ENCODE measurements at regions not wholly inside any gene's neighbourhood (a gene's known extent, or its start where the extent isn't known, plus 50 kb on each side); places are given as distances from the start of the nearest gene placed in this dataset.
"Not testable (repeated sequence)": the region's sequence is repeated elsewhere in the genome, so short reads cannot be mapped to it uniquely, and the experiment has no call there.

DNA sequence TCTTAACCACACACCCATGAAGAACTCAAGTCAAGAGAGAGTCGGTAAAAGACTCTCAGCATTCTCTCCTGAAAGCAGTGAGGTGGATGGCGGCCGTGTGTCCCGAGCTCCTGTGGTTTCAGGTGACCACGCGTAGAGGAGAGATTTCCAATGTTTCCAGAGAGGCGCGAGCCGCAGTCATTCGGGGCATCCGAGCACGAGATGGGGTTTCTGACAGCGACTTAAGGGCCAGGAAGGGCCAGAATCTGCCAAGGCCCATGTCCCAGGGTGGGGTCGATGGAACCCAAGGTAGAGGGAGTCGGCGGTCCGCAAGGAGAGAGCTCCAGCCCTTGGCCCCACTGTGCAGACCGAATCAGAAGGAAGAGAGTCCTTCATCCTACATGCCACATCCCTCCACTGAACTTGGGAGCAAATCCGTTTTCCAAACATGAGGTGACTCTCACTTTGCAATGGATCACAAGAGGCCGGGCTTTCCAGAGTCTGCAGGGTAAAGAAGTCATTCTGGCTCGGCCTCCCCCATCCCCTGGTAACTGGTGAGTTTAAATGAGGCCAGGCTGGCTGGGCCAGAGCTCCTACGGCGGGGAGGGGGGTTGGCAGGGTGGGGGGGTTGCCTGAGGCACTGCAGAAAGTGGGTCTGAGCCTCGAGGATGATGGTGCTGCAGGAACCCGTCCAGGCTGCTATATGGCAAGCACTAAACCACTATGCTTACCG is 1511.8 kb upstream of the DEFB115 start:
- H2AFZ ChIP-seq (ENCODE audit: low read length, unreplicated experiment); H3K27ac ChIP-seq (ENCODE audit: low read depth, low read length); H3K27me3 ChIP-seq (ENCODE audit: insufficient read depth, low read length); H3K4me3 ChIP-seq (ENCODE audit: low read depth, low read length); H3K36me3 ChIP-seq (ENCODE audit: insufficient read depth, low read length); H3K79me2 ChIP-seq (ENCODE audit: control insufficient read depth, insufficient read depth, low read length, unreplicated experiment); H3K4me1 ChIP-seq (ENCODE audit: control insufficient read depth, insufficient read depth, low read length, unreplicated experiment): not testable (repeated sequence)

DNA sequence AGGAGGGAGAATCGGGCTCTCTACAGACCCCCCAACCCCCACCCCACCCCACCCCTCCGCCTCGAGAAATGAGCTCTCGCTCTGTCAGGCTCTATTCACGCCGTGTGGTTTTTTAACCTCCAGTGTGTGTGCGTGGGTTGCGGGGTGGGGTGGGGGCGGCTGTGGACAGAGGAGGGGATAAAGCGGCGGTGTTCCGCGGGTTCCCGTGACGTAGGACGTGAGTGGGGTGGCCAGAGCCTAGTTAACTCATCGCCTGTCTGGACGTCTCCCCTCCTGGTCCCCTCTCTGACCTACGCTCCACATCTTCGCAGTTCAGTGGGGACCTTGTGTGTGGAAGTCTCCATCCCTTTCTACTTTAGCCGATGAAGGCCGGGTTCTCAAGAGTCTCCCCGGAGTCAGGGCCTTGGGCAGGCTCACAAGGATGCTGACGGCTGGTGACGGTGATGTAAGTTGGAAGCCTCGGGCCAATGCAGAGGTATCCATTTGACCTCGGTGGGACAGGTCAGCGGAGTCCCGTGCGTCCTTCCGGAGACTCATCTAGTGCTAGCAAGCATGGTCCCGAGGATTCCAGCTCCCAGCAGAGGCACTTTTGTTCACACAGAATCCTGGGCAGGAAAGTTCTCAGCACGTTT is 1507.1 kb upstream of the DEFB115 start:
- Histone ChIP-seq H3K27me3 (ENCODE audit: insufficient read depth, low read length) (no peaks in the 10 kb centered on the region), H3K4me3 (ENCODE audit: low read depth, low read length) (no peak overlapping the region), H3K27ac (ENCODE audit: low read depth, low read length) (no peak overlapping the region), H3K4me1 (ENCODE audit: control insufficient read depth, insufficient read depth, low read length, unreplicated experiment) (no peaks in the 10 kb centered on the region), H2AFZ (ENCODE audit: low read length, unreplicated experiment) (no peak overlapping the region), H3K79me2 (ENCODE audit: control insufficient read depth, insufficient read depth, low read length, unreplicated experiment) (no peaks in the 10 kb centered on the region), H3K36me3 (ENCODE audit: insufficient read depth, low read length) (no peaks in the 10 kb centered on the region)

DNA sequence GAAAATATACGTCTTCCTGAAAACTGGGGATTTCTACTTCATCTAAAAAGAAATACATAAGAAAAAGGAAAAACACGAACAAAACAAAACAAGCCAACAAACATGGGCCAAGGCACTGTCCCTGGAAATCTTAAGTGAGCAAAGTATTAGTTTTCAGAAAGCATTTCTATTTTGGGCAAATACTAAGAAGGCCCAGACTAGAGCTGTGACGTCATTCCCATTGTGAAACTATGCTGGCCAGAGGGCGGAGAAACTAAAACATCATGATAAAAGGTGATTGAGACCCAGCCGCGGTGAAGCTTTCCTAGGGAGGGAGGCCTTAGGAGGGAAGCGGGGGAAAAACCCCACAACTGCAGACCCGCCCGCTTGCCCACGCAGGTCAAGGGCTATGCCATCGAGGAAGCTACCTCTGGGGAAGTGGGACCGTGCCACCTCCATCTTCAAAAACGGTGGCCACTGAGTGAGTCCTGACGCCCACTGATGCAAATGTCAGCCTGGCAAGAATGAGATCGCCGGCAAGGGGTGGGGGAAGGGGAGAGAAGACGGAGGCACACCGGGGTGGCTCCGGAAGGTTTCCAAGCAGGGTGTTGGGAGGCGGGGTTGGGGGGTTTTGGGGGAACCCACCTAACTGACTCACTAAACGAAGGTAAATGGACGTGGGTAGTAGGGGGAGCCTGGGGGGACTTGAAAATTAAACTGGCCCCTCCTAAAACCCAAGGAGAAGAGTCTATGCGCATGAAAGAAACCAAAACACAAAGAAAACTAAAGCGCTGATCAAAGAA is 1504.6 kb upstream of the DEFB115 start:
- H3K79me2 ChIP-seq (ENCODE audit: control insufficient read depth, insufficient read depth, low read length, unreplicated experiment); H3K36me3 ChIP-seq (ENCODE audit: insufficient read depth, low read length); H3K4me1 ChIP-seq (ENCODE audit: control insufficient read depth, insufficient read depth, low read length, unreplicated experiment); H3K27me3 ChIP-seq (ENCODE audit: insufficient read depth, low read length); H3K4me3 ChIP-seq (ENCODE audit: low read depth, low read length); H2AFZ ChIP-seq (ENCODE audit: low read length, unreplicated experiment); H3K27ac ChIP-seq (ENCODE audit: low read depth, low read length): not testable (repeated sequence)

DNA sequence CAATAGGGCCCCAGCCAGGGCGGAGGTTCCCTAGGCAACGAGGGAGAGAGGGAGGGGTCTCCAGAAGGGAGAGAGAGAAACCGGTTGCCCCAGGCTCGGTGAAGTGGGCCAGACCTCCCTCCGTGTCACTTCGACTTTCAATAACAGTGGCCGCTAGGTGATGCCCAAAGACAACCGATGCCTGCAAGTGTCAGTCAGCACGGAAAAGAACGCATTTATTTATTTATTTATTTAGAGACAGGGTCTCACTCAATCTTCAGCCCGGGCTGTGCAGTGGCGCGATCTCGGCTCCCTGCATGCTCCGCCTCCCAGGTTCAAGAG is 1504.1 kb upstream of the DEFB115 start:
- H3K4me3 ChIP-seq (ENCODE audit: low read depth, low read length); H3K27ac ChIP-seq (ENCODE audit: low read depth, low read length); H3K36me3 ChIP-seq (ENCODE audit: insufficient read depth, low read length); H3K27me3 ChIP-seq (ENCODE audit: insufficient read depth, low read length); H3K4me1 ChIP-seq (ENCODE audit: control insufficient read depth, insufficient read depth, low read length, unreplicated experiment); H3K79me2 ChIP-seq (ENCODE audit: control insufficient read depth, insufficient read depth, low read length, unreplicated experiment); H2AFZ ChIP-seq (ENCODE audit: low read length, unreplicated experiment): not testable (repeated sequence)

DNA sequence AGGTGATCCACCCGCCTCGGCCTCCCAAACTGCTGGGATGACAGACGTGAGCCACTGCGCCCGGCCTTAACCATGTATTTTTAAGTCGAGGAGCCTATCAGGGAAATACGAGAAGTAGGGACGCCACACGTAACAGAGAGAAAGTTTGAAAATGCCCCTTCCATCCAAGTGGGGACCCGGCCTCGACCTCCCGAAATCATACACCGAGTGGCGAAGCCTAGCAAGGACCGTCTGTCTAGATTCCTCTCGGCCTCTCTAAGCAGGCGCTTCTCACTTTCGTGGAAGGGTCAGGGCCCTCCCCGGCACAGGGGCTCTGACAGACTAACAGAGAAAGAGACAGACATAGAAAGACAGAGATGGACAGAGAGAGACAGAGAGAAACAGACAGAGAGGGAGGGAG is 1503.6 kb upstream of the DEFB115 start:
- not testable (repeated sequence) for H3K79me2 ChIP-seq (ENCODE audit: control insufficient read depth, insufficient read depth, low read length, unreplicated experiment); H3K36me3 ChIP-seq (ENCODE audit: insufficient read depth, low read length); H3K27ac ChIP-seq (ENCODE audit: low read depth, low read length); H3K4me1 ChIP-seq (ENCODE audit: control insufficient read depth, insufficient read depth, low read length, unreplicated experiment); H2AFZ ChIP-seq (ENCODE audit: low read length, unreplicated experiment); H3K27me3 ChIP-seq (ENCODE audit: insufficient read depth, low read length); H3K4me3 ChIP-seq (ENCODE audit: low read depth, low read length)

DNA sequence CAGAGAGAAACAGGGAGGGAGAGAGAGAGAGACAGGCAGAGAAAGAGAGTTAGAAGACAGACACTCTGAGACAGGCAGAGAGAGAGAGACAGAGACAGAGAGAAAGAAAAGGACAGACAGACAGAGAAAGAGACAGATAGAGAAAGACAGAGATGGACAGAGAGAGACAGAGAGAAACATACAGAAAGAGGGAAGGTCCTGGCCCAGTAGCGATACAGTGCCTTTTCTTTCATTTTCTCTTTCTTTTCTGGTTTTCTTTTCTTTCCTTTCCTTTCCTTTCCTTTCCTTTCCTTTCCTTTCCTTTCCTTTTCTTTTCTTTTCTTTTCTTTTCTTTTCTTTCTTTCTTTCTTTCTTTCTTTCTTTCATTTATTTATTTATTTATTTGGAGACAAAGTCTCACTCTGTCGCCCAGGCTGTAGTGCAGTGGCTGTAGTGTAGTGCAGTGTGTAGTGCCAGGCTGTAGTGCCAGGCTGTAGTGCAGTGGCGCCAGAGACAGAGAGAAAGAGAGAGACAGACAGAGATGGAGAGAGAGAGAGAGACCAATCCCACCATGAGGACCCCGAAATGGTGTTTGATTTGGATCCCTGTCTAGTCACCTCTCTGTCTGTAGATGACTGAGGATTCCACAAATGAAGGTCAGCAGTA is 1501.5 kb upstream of the DEFB115 start:
- not testable (repeated sequence) for H3K27ac ChIP-seq (ENCODE audit: low read depth, low read length); H3K4me3 ChIP-seq (ENCODE audit: low read depth, low read length); H3K27me3 ChIP-seq (ENCODE audit: insufficient read depth, low read length); H2AFZ ChIP-seq (ENCODE audit: low read length, unreplicated experiment); H3K79me2 ChIP-seq (ENCODE audit: control insufficient read depth, insufficient read depth, low read length, unreplicated experiment); H3K4me1 ChIP-seq (ENCODE audit: control insufficient read depth, insufficient read depth, low read length, unreplicated experiment); H3K36me3 ChIP-seq (ENCODE audit: insufficient read depth, low read length)

DNA sequence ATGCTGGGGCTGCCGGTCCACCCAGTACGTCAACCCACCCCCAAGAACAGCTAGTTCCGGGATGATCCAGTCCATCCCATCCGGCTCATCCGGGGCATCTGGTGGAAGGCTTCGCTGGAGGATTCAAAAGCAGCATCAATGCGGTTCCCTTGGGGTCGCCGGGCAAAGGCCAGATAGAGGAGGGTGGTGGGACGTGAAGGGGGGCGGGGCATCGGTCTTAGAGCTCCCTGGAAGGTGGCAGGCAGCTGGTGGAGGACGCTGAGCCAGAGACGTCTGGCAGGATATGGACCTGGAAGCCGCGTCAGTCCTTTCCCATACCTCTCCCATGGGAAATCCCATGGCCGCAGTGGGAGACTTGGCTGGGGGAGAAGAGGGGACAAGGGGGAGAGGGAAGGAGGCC is 1500.8 kb upstream of the DEFB115 start:
- Histone ChIP-seq H3K79me2 (ENCODE audit: control insufficient read depth, insufficient read depth, low read length, unreplicated experiment) (no peaks in the 10 kb centered on the region), H3K27me3 (ENCODE audit: insufficient read depth, low read length) (no peaks in the 10 kb centered on the region), H3K4me3 (ENCODE audit: low read depth, low read length) (no peak overlapping the region), H3K4me1 (ENCODE audit: control insufficient read depth, insufficient read depth, low read length, unreplicated experiment) (no peaks in the 10 kb centered on the region), H2AFZ (ENCODE audit: low read length, unreplicated experiment) (no peak overlapping the region), H3K36me3 (ENCODE audit: insufficient read depth, low read length) (no peaks in the 10 kb centered on the region), H3K27ac (ENCODE audit: low read depth, low read length) (no peak overlapping the region)

DNA sequence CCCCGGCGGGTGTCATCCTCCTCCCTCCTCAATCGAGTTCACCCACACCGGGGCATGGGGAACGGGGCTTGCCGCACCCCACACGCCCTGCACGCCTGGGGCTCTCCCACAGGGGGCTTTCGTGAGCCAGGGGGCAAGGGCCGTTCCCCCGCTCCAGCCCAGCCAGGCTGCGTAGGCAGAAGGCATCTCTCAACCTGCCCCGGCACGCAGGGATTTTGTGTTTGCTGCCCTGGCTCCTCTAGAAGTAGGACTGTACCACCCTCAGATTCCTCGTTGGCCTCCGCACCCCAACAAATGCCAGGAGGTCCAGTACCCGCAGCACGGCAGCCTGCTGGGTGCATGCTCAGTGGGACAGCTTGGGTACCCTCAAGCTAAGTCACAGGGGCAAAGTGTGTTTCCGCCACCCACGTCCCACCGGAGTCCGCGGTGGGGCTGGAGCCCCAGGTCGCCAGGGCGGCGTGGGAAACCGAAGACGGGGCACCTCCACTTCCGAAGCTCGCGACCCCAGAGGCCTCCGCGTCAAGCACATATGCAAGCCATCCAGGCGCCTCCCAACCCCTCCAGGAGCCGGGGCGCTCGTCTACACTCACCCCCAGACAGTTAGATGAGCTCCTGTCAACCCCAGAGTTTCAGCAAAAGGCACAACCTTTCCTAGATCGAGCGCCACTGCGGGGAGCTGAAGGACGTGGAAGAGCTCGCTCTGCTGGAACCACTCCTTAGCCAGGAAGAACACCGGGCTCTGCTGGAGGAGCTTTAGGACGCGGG is 1495.7 kb upstream of the DEFB115 start:
- not testable (repeated sequence) for H3K4me1 ChIP-seq (ENCODE audit: control insufficient read depth, insufficient read depth, low read length, unreplicated experiment); H3K27ac ChIP-seq (ENCODE audit: low read depth, low read length); H3K36me3 ChIP-seq (ENCODE audit: insufficient read depth, low read length); H3K4me3 ChIP-seq (ENCODE audit: low read depth, low read length); H2AFZ ChIP-seq (ENCODE audit: low read length, unreplicated experiment); H3K79me2 ChIP-seq (ENCODE audit: control insufficient read depth, insufficient read depth, low read length, unreplicated experiment); H3K27me3 ChIP-seq (ENCODE audit: insufficient read depth, low read length)

DNA sequence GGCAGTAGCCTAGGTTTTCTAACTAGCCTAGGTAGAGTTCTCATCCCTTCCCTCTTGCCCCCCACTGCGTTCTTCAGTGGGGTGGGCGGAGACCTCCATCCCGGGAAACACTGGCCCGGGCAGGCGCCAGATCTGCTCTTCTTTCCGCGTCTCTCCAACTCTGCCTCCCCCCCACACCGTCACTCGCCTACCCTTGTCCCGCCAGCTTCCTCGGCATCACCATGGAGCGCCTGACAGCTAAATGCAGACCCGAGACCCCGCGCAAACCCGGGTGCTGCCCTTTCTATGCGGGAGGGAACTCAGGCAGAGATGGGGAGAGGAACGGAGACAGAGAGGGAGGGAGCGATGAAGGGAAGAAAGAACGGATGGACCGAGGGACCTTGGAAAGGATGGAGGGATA is 1494.8 kb upstream of the DEFB115 start:
- no peak overlapping the region for H3K4me3 ChIP-seq (ENCODE audit: low read depth, low read length)
- no peak overlapping the region for H2AFZ ChIP-seq (ENCODE audit: low read length, unreplicated experiment)
- H3K79me2 ChIP-seq (ENCODE audit: control insufficient read depth, insufficient read depth, low read length, unreplicated experiment), result no peaks in the 10 kb centered on the region
- H3K27ac ChIP-seq (ENCODE audit: low read depth, low read length), result no peak overlapping the region
- H3K36me3 ChIP-seq (ENCODE audit: insufficient read depth, low read length), result no peaks in the 10 kb centered on the region
- H3K27me3 ChIP-seq (ENCODE audit: insufficient read depth, low read length), result no peaks in the 10 kb centered on the region
- no peaks in the 10 kb centered on the region for H3K4me1 ChIP-seq (ENCODE audit: control insufficient read depth, insufficient read depth, low read length, unreplicated experiment)

DNA sequence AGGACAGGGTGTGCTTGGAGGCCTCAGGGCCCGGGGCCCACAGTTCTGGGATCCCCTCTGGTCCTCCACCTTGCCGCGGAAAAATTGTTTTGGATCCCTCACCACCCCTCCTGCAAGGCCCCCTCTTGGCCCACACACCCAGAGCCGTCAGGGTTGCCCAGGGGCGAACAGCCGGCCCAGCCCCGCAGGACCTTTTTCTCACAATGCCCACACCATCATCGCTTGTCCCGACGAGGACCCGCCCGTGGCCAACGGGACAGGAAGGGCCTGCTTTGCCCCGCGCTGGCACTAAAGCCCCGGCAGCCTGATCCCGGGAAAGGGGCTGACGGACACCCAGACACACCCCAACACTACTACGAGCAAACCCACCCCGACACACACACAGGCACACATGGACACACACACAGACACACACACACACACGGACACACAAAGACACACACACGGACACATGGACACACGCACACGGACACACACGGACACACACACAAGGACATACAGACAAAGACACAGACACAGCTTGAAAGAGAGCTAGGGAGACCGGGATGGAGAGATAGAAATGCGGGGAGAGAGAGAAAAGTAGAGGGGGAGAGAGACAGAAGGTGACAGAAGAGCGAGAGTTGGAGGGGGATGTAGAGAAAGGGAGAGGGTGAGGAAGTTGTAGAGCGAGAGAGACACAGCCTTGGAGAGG is 1493.5 kb upstream of the DEFB115 start:
- H3K36me3 ChIP-seq (ENCODE audit: insufficient read depth, low read length), result no peaks in the 10 kb centered on the region
- no peaks in the 10 kb centered on the region for H3K79me2 ChIP-seq (ENCODE audit: control insufficient read depth, insufficient read depth, low read length, unreplicated experiment)
- no peak overlapping the region for H2AFZ ChIP-seq (ENCODE audit: low read length, unreplicated experiment)
- H3K4me1 ChIP-seq (ENCODE audit: control insufficient read depth, insufficient read depth, low read length, unreplicated experiment), result no peaks in the 10 kb centered on the region
- H3K27me3 ChIP-seq (ENCODE audit: insufficient read depth, low read length), result no peaks in the 10 kb centered on the region
- no peak overlapping the region for H3K27ac ChIP-seq (ENCODE audit: low read depth, low read length)
- H3K4me3 ChIP-seq (ENCODE audit: low read depth, low read length), result no peak overlapping the region
